Epithelial cell of proximal tubule (primary cell): ENCODE measurements at regions not wholly inside any gene's neighbourhood (a gene's known extent, or its start where the extent isn't known, plus 50 kb on each side); places are given as distances from the start of the nearest gene placed in this dataset.
A peak's percentile ranks its signal among the peaks of the same experiment; 100 is the strongest.

ENCODE experiments used
- DNase-seq: peaks from one replicate; pipeline ENCODE4 v3.0.0-alpha.2; 2011; ENCODE audit warnings: low read depth
- H3K4me3 ChIP-seq: 2 replicates; pipeline ENCODE4 v1.5.1; 2011; ENCODE audit warnings: low read depth, mild to moderate bottlenecking, low read length
- CTCF ChIP-seq: conservative IDR thresholded peaks from 2 replicates; pipeline ENCODE4 v1.5.1; 2012; ENCODE audit warnings: low read depth, mild to moderate bottlenecking, low read length

GRCh38 chr16:85412911-85413520, 200.1 kb upstream of the GSE1 start:
- H3K4me3 ChIP-seq: no peak overlapping the region
- no peak for TF ChIP-seq CTCF
- no peak for DNase-seq

DNA sequence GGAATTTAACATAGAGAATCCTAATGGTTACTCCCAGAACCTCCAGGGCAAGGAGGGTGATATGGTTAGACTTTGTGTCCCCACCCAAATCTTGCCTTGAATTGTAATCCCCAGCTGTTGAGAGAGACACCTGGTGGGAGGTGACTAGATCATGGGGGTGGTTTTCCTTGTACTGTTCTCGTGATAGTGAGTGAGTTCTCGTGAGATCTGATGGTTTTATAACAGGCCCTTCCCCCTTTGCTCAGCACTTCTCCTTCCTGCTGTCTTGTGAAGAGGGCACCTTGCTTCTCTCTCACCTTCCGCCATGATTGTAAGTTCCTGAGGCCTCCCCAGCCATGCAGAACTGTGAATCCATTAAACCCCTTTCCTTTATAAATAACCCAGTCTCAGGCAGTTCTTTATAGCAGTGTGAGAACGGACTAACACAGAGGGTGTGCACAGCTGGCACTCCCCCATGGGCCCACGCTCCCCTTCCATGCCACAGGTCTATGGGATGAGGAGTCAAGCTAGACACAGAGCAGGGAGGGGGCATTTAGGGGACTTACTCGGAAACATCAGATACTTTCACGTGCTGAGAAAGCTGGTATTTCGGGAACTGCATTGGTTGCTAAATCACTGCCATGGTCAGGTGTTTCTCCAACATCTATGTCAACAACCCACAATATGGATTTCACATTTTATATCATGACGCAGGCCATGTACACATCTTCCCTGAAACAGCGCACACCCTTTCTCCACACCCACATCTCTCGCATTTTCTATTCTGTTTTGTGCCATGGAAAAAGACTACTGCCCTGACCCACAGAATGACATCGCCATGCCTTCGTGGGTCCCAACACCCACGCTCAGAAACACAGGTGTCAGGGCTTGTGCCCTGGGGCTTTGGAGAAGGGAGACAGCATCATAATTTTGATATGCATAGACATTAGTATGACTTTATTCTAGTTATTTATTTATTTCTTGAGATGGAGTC, 199.1 kb upstream of the GSE1 start:
- no peak for TF ChIP-seq CTCF
- no peak for DNase-seq
- no peak overlapping the region for H3K4me3 ChIP-seq

DNA sequence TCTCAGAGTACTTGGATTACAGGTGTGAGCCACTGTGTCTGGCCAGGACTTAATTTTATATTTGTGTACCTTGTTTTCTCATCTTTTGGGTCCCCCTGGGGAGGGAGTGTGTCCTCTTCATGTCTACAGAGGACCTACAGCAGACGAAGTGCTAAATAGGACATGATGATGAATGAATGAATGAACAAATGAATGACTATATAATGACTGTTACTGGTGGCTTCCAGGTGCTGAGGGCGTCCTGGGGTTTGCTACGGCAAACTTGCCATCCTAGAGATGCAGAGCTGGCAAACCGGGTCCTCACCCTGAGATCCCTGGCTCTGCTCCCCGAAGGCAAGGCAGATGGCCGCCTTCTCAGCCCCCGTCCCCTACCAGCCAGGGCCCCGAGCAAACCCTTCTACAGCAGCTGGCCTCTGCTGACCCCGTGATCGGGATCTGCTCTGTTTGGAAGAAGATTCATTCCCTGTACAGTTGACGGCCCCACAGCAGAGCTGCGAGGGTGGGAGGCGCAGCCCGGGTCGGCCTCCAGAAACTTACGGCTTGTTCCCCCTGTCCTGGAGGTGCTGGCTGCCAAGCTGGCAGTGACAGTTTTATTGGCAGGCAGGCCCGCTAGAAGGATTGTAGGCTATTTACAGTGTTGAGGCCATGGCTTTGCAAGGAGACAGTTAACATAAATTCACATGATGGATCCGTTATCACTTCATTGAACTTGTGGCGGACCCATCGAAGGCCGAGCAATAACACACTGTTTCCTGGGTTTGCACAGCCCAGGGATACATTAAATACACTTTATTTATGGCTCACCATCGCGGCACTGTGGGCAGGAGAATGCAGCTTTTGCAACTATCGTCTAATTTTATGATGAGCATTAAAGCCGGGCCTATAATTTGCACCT, 197.7 kb upstream of the GSE1 start:
- no peak for DNase-seq
- no peak for TF ChIP-seq CTCF
- H3K4me3 ChIP-seq: no peak overlapping the region

DNA sequence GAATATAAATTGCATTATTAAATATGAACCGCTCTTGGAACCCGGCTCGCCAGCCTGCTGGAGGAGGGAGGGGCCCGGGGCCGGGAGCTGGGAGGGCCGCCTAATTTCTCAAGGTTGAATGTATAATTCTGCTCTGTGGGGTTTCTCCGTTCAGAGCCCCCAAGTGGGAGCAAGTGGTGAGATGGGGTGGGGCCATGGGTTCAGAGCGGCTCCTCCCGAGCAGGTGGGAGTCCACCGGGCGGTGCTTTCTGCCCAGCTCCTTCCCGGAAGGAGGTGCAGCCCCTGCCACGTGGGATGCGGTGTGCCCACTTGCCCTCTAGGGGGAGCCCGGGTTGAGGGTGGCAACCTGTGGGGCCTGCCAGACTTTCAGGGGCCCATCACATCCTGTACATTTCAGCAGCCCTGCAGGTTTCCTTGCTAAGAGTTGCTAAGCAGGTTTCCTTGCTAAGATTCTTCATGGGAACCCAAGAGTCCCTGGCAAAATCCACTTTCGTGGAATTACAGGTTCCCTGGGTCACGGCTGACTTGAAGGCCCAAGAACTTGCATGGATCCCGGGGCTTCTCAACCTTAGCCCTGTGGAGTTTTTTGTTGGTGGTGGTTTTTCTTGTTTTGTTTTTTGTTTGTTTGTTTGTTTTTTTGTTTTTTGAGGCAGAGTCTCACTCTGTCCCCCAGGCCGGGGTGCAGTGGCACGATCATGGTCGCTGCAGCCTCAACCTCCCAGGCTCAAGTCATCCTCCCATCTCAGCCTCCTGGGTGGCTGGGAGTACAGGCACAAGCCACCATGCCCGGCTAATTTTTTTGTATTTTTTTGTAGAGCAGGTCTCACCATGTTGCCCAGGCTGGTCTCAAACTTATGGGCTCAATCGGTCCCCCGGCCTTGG, 196.7 kb upstream of the GSE1 start:
- no peak overlapping the region for H3K4me3 ChIP-seq
- TF ChIP-seq CTCF: peak; percentile 77
- DNase-seq: no peak

- TF ChIP-seq CTCF: no peak
- no peak for DNase-seq
- H3K4me3 ChIP-seq: no peak overlapping the region
Measured at GRCh38 chr16:85417156-85417860, 195.8 kb upstream of the GSE1 start.
